Uterus (tissue), 3 donors: ENCODE measurements at regions not wholly inside any gene's neighbourhood (a gene's known extent, or its start where the extent isn't known, plus 50 kb on each side); places are given as distances from the start of the nearest gene placed in this dataset.

Source experiments
- DNase-seq, 2 donors: peaks; one replicate each; pipeline ENCODE4 v3.0.0-alpha.2; 2019 to 2020
- H3K27ac ChIP-seq, 2 donors: fragments of 200-600 bp; sonication (generic); 1 replicate in 1 of 2; 2 replicates in 1 of 2; pipeline ENCODE4 v1.5.1; 2016 to 2018
- H3K27me3 ChIP-seq, 2 donors: fragments of 200-600 bp; sonication (generic); one replicate each; pipeline ENCODE4 v1.5.1; 2018 to 2019; ENCODE audit warnings: control low read depth in 1 of 2
- H3K36me3 ChIP-seq, 2 donors: fragments of 200-600 bp; sonication (generic); one replicate each; pipeline ENCODE4 v1.5.1; 2019; ENCODE audit warnings: control low read depth in 1 of 2
- H3K4me1 ChIP-seq, 2 donors: fragments of 200-600 bp; sonication (generic); one replicate each; pipeline ENCODE4 v1.5.1; 2018 to 2019; ENCODE audit warnings: control low read depth in 1 of 2
- H3K4me3 ChIP-seq, 2 donors: fragments of 200-600 bp; sonication (generic); 1 replicate in 1 of 2; 2 replicates in 1 of 2; pipeline ENCODE4 v1.5.1; 2018 to 2019; ENCODE audit warnings: mild to moderate bottlenecking in 1 of 2
- H3K9me3 ChIP-seq, 2 donors: fragments of 200-600 bp; sonication (generic); one replicate each; pipeline ENCODE4 v1.5.1; 2019; ENCODE audit warnings: control low read depth in 1 of 2
- CTCF ChIP-seq, 4 experiments: fragments of 200-600 bp in 2 of 4; fragments of 450-650 bp in 2 of 4; sonication (generic) in 2 of 4; IDR thresholded peaks; one replicate each; pipeline ENCODE4 v1.5.1; 2016 to 2019; ENCODE audit warnings: antibody characterized with exemption in 4 of 4, mild to moderate bottlenecking in 2 of 4, moderate library complexity in 1 of 4
- POLR2A ChIP-seq, 2 donors: fragments of 450-650 bp; IDR thresholded peaks; one replicate each; pipeline ENCODE4 v1.6.1; 2016; ENCODE audit warnings: antibody characterized with exemption in 2 of 2, mild to moderate bottlenecking in 1 of 2, moderate library complexity in 1 of 2
- intact Hi-C: fragments of 100-400 bp; cut with DNase I; formaldehyde crosslinking; loops from one replicate; pipeline ENCODE4 v1.15.1; 2023; ENCODE audit warnings: low total_unique reads
- donor health status: DM: yes; HTN: yes; CAD: no.

DNA sequence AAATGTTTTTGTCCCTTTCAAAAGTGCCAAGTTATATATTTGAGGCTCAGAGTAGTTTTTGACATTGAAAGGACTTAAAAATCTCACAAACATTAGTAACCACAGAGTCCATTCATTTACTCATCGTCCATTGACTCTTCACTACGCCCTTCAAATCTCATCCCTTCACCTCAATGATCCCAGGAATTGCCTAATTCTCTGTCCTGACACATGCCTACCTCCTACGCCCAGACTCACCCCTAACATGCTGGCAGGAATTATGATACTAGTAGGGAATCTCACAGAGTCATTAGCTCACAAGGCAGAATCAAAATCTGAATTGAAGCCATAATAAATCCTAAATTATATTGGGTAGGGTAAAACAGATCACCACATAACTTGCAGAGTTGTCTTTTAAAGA, 410.1 kb downstream of the RAP2B start:
- intact Hi-C loops, result no loop called here

DNA sequence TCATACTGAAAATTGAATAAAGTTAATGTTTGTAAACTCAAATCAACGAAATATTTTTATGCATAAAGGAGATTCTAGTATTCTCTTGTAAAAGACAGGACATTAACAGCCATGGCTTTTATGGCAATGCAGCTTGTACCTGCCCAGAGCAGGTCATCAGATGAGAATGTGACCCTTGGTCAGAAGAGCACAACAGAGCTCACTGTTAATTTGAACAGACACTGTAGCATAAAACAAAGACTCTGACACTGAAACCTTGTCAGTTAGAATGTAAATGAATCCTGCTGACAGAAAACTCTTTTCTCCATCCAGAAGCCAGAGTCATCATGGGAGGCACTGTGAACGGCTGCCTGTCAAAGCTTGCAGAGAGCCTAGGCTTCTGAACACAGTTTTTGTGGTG, 410.6 kb downstream of the RAP2B start:
- no peak for DNase-seq
- Histone ChIP-seq H3K27me3 (no peaks in the 10 kb centered on the region), H3K36me3 (no peaks in the 10 kb centered on the region), H3K4me3 (no peak overlapping the region), H3K9me3 (no peaks in the 10 kb centered on the region), H3K4me1 (no peaks in the 10 kb centered on the region), H3K27ac (no peak overlapping the region)
- TF ChIP-seq POLR2A (IDR thresholded peaks at IDR 0.05) (no peak), CTCF (IDR thresholded peaks at IDR 0.05) (no peak)
- intact Hi-C loops, result no loop called here

More for the DNA sequence above, 410.1 kb downstream of the RAP2B start:
- no peaks in the 10 kb centered on the region for H3K36me3 ChIP-seq
- no peak overlapping the region for H3K27ac ChIP-seq
- H3K4me3 ChIP-seq, result no peak overlapping the region
- no peaks in the 10 kb centered on the region for H3K9me3 ChIP-seq
- no peaks in the 10 kb centered on the region for H3K27me3 ChIP-seq
- H3K4me1 ChIP-seq, result no peaks in the 10 kb centered on the region
- TF ChIP-seq POLR2A (IDR thresholded peaks at IDR 0.05) (no peak), CTCF (IDR thresholded peaks at IDR 0.05) (no peak)
- no peak for DNase-seq

DNA sequence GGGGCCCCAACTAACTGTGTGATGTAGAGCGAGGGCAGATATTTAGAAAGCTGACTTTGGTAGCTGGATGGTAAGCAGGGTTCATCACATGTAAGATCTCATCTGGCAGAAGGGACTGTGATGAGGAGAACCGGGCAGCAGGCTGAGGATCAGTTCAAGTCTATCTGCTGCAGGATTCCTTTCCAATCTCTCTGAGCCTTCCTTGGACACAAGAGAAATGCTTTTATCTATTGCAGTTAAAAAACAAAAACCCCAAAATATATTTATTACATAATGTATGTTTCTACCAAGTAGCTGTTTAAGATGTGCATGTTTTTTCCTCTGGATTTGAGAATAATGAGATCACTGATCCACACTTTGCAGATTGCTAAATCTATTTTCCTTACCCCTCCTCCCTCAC, 411.5 kb downstream of the RAP2B start:
- Histone ChIP-seq H3K27me3 (no peaks in the 10 kb centered on the region), H3K4me3 (no peak overlapping the region), H3K9me3 (no peaks in the 10 kb centered on the region), H3K4me1 (no peaks in the 10 kb centered on the region), H3K27ac (no peak overlapping the region), H3K36me3 (no peaks in the 10 kb centered on the region)
- intact Hi-C loops, result no loop called here
- no peak for DNase-seq
- TF ChIP-seq POLR2A (IDR thresholded peaks at IDR 0.05) (no peak), CTCF (IDR thresholded peaks at IDR 0.05) (no peak)

GRCh38 chr3:153574445-153574844, 412.4 kb downstream of the RAP2B start:
- H3K27ac ChIP-seq, result no peak overlapping the region
- no peaks in the 10 kb centered on the region for H3K9me3 ChIP-seq
- no peaks in the 10 kb centered on the region for H3K36me3 ChIP-seq
- no peaks in the 10 kb centered on the region for H3K4me1 ChIP-seq
- no peak for DNase-seq
- H3K27me3 ChIP-seq, result no peaks in the 10 kb centered on the region
- intact Hi-C loops, result no loop called here
- TF ChIP-seq CTCF (IDR thresholded peaks at IDR 0.05) (no peak), POLR2A (IDR thresholded peaks at IDR 0.05) (no peak)
- H3K4me3 ChIP-seq, result no peak overlapping the region

- Histone ChIP-seq H3K4me1 (no peaks in the 10 kb centered on the region), H3K27me3 (no peaks in the 10 kb centered on the region), H3K9me3 (no peaks in the 10 kb centered on the region), H3K4me3 (no peak overlapping the region), H3K27ac (no peak overlapping the region), H3K36me3 (no peaks in the 10 kb centered on the region)
- no peak for DNase-seq
- intact Hi-C loops, result no loop called here
- TF ChIP-seq POLR2A (IDR thresholded peaks at IDR 0.05) (no peak), CTCF (IDR thresholded peaks at IDR 0.05) (no peak)
Measured at GRCh38 chr3:153577059-153577736, 415.2 kb downstream of the RAP2B start.
